Ishikawa (cell line): ENCODE measurements at regions not wholly inside any gene's neighbourhood (a gene's known extent, or its start where the extent isn't known, plus 50 kb on each side); places are given as distances from the start of the nearest gene placed in this dataset.

Source experiments
- CEBPB ChIP-seq: IDR thresholded peaks from 2 replicates; pipeline ENCODE4 v1.6.1; 2012
- CREB1 ChIP-seq: IDR thresholded peaks from 2 replicates; pipeline ENCODE4 v1.6.1; 2012; ENCODE audit warnings: low read depth
- EGR1 ChIP-seq: IDR thresholded peaks from 2 replicates; pipeline ENCODE4 v1.6.1; 2012
- EP300 ChIP-seq: IDR thresholded peaks from 2 replicates; pipeline ENCODE4 v1.6.1; 2012; ENCODE audit warnings: borderline replicate concordance
- FOXM1 ChIP-seq: IDR thresholded peaks from 2 replicates; pipeline ENCODE4 v1.6.1; 2012; ENCODE audit warnings: low read depth, borderline replicate concordance
- MAX ChIP-seq: IDR thresholded peaks from 2 replicates; pipeline ENCODE4 v1.6.1; 2012
- REST ChIP-seq: IDR thresholded peaks from 2 replicates; pipeline ENCODE4 v1.6.1; 2012; ENCODE audit warnings: low read depth, mild to moderate bottlenecking
- TEAD4 ChIP-seq: IDR thresholded peaks from 2 replicates; pipeline ENCODE4 v1.6.1; 2012
- YY1 ChIP-seq: IDR thresholded peaks from 2 replicates; pipeline ENCODE4 v1.6.1; 2012; ENCODE audit warnings: low read depth

- no peak for TF ChIP-seq TEAD4
- TF ChIP-seq MAX, result no peak
- TF ChIP-seq YY1, result no peak
- TF ChIP-seq CREB1, result no peak
- no peak for TF ChIP-seq EGR1
- TF ChIP-seq EP300, result no peak
- no peak for TF ChIP-seq CEBPB
- TF ChIP-seq REST, result no peak
- no peak for TF ChIP-seq FOXM1
Measured at GRCh38 chr2:72011370-72011689, 136.3 kb downstream of the CYP26B1 start.
